ENCODE measurements at regions not wholly inside any gene's neighbourhood (a gene's known extent, or its start where the extent isn't known, plus 50 kb on each side); places are given as distances from the start of the nearest gene placed in this dataset.

GRCh38 chr1:70720109-70720508 lies 309.0 kb downstream of the CTH start:
- TF ChIP-seq CTCF (IDR thresholded peaks at IDR 0.05; ENCODE audit: low read depth, low read length) (no peak), EZH2phosphoT487 (IDR thresholded peaks at IDR 0.05; ENCODE audit: low read depth) (no peak)
